Loucy (cell line): ENCODE measurements at regions not wholly inside any gene's neighbourhood (a gene's known extent, or its start where the extent isn't known, plus 50 kb on each side); places are given as distances from the start of the nearest gene placed in this dataset.

Source experiments
- CTCF ChIP-seq: fragments of 200-600 bp; sonication (generic); conservative IDR thresholded peaks from 2 replicates; pipeline ENCODE4 v1.5.1; 2014; ENCODE audit warnings: mild to moderate bottlenecking, antibody characterized with exemption, low read length
- EZH2phosphoT487 ChIP-seq: fragments of 200-600 bp; IDR thresholded peaks from 2 replicates; pipeline ENCODE4 v1.6.1; 2018; ENCODE audit warnings: antibody characterized with exemption, mild to moderate bottlenecking, moderate library complexity, borderline replicate concordance

- TF ChIP-seq CTCF, result no peak
- no peak for TF ChIP-seq EZH2phosphoT487
Measured at GRCh38 chr20:24136659-24137246, 148.2 kb upstream of the GGTLC1 start.
